Glutamatergic neuron (in vitro differentiated cells): ENCODE measurements at regions not wholly inside any gene's neighbourhood (a gene's known extent, or its start where the extent isn't known, plus 50 kb on each side); places are given as distances from the start of the nearest gene placed in this dataset.

ENCODE experiments used
- DNase-seq: peaks from one replicate; pipeline ENCODE4 v3.0.0; 2022
- H3K27ac Mint-ChIP-seq: one replicate; pipeline ENCODE4 v1.8.0; 2020; ENCODE audit warnings: mild to moderate bottlenecking, mixed read lengths, inconsistent platforms; ENCODE audit not compliant: unreplicated experiment
- H3K27me3 Mint-ChIP-seq: one replicate; pipeline ENCODE4 v1.8.0; 2020; ENCODE audit warnings: mild to moderate bottlenecking, moderate library complexity, mixed read lengths, inconsistent platforms; ENCODE audit not compliant: unreplicated experiment
- H3K36me3 Mint-ChIP-seq: one replicate; pipeline ENCODE4 v1.8.0; 2020; ENCODE audit warnings: mild to moderate bottlenecking, mixed read lengths, inconsistent platforms; ENCODE audit not compliant: unreplicated experiment
- H3K4me1 Mint-ChIP-seq: one replicate; pipeline ENCODE4 v1.8.0; 2020; ENCODE audit warnings: mild to moderate bottlenecking, low read depth, mixed read lengths, inconsistent platforms; ENCODE audit not compliant: unreplicated experiment
- H3K4me3 Mint-ChIP-seq: one replicate; pipeline ENCODE4 v1.8.0; 2020; ENCODE audit warnings: mild to moderate bottlenecking, mixed read lengths, inconsistent platforms; ENCODE audit not compliant: unreplicated experiment
- H3K9me3 Mint-ChIP-seq: one replicate; pipeline ENCODE4 v1.8.0; 2020; ENCODE audit warnings: mild to moderate bottlenecking, moderate library complexity, mixed read lengths, inconsistent platforms; ENCODE audit not compliant: unreplicated experiment
- CTCF ChIP-seq: fragments of 200-600 bp; sonication (generic); IDR thresholded peaks from one replicate; pipeline ENCODE4 v1.5.0; 2021; ENCODE audit not compliant: partially characterized antibody, unreplicated experiment

- Mint-ChIP-seq H3K36me3 (no peaks in the 10 kb centered on the region), H3K9me3 (peaks cover 2% of the 10 kb centered on the region), H3K4me3 (no peak overlapping the region), H3K27me3 (no peaks in the 10 kb centered on the region), H3K4me1 (no peaks in the 10 kb centered on the region), H3K27ac (no peak overlapping the region)
- no peak for DNase-seq
- no peak for TF ChIP-seq CTCF
These were observed 258.9 kb upstream of the ARHGAP20 start for GRCh38 chr11:110971140-110971539.

GRCh38 chr11:110968348-110969062 lies 256.3 kb upstream of the ARHGAP20 start:
- Mint-ChIP-seq H3K4me1 (no peaks in the 10 kb centered on the region), H3K4me3 (no peak overlapping the region), H3K27me3 (no peaks in the 10 kb centered on the region), H3K9me3 (peaks cover 2% of the 10 kb centered on the region), H3K36me3 (no peaks in the 10 kb centered on the region), H3K27ac (no peak overlapping the region)
- TF ChIP-seq CTCF: no peak
- DNase-seq: no peak

- Mint-ChIP-seq H3K4me1 (peaks cover 5% of the 10 kb centered on the region), H3K36me3 (no peaks in the 10 kb centered on the region), H3K27me3 (no peaks in the 10 kb centered on the region), H3K4me3 (no peak overlapping the region), H3K27ac (no peak overlapping the region), H3K9me3 (peaks cover 2% of the 10 kb centered on the region)
- DNase-seq: no peak
- TF ChIP-seq CTCF: no peak
These were observed 253.9 kb upstream of the ARHGAP20 start for GRCh38 chr11:110966131-110966530.

GRCh38 chr11:110962921-110963320 lies 250.7 kb upstream of the ARHGAP20 start:
- Mint-ChIP-seq H3K36me3 (no peaks in the 10 kb centered on the region), H3K9me3 (peaks cover 2% of the 10 kb centered on the region), H3K27me3 (no peaks in the 10 kb centered on the region), H3K4me3 (no peak overlapping the region), H3K27ac (no peak overlapping the region), H3K4me1 (peaks cover 5% of the 10 kb centered on the region)
- no peak for DNase-seq
- no peak for TF ChIP-seq CTCF

- no peak for TF ChIP-seq CTCF
- Mint-ChIP-seq H3K27ac (no peak overlapping the region), H3K9me3 (no peaks in the 10 kb centered on the region), H3K4me3 (no peak overlapping the region), H3K4me1 (peaks cover 5% of the 10 kb centered on the region), H3K27me3 (no peaks in the 10 kb centered on the region), H3K36me3 (no peaks in the 10 kb centered on the region)
- DNase-seq: no peak
These were observed 247.9 kb upstream of the ARHGAP20 start for GRCh38 chr11:110960167-110960566.
